ENCODE measurements at regions not wholly inside any gene's neighbourhood (a gene's known extent, or its start where the extent isn't known, plus 50 kb on each side); places are given as distances from the start of the nearest gene placed in this dataset.
"Not testable (repeated sequence)": the region's sequence is repeated elsewhere in the genome, so short reads cannot be mapped to it uniquely, and the experiment has no call there.

DNA sequence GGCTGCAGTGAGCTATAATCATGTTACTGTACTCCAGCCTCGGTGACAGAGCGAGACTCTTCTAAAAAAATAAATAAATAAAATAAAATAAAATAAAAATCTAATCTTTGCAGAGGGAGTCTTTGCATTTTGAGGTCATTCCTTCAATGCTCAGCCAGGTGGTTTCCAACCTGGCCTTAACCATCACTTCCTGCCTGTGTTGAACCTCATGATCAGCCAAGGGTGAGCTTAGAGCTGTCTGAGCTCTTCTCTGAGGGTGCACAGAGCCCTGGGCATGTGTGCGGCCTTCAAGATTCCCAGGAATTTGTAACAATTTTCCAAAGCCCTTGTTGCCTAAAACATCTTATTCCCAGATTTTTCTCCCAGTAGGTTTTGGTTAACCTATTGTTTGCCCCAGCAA is 94.3 kb downstream of the KCNJ12 start:
- DNase-seq = not testable (repeated sequence)

DNA sequence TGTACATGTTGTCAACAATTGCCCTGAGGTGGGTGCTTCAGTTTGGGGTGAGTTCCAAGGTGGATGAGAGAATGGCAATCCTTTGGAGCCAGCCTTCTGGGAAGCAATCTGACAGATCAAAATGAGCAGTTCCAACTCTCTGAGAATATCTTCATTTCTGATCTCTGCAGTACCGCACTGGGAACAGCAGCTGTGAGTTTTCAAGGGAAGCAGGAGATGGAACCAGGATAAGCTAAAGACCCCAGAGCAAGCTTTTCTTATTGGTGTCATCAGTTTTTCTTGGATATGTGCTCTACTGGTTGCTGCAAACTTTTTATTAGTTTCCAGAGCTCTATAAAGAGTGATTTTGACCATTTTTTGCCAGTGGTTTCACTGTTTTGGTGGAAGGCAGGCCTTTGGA is 94.7 kb downstream of the KCNJ12 start:
- DNase-seq = no peak

DNA sequence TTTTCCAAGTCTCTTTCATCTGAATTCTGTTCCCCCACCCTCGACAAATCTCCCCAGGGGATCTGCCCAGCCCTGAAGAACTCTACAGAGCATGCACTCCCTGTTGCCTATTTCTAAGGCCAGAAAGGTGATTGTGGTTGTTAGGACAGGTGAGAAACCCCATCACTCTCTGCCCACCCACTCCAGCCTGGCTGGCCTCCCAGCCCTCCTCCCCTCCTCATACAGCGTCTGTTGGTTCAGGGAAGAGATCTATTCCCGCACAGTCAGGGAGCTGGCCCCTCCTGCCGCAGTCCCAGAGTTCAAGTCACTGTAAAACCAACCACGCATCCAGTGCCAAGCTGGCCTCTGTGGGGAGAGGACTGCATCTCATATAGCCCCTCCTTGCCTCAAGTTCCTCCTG is 98.7 kb downstream of the KCNJ12 start:
- DNase-seq = no peak

DNA sequence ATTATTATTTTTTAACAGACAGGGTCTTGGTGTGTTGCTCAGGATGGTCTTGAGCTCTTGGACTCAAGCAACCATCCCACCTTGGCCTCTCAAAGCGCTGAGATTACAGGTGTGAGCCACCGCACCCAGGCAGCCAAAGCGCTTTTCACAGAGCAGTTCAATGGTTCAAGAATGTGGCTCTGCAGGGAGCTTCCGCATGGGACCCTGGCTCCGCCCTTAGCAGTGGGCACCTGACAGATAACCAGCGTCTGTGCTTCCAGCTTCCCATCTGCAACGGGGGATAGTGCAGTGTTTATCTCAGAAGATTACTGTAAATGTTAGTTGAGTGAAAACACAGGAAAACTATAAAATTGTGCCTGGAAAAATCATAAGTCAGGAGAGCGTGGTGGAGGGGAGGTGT is 99.4 kb downstream of the KCNJ12 start:
- no peak for DNase-seq

DNA sequence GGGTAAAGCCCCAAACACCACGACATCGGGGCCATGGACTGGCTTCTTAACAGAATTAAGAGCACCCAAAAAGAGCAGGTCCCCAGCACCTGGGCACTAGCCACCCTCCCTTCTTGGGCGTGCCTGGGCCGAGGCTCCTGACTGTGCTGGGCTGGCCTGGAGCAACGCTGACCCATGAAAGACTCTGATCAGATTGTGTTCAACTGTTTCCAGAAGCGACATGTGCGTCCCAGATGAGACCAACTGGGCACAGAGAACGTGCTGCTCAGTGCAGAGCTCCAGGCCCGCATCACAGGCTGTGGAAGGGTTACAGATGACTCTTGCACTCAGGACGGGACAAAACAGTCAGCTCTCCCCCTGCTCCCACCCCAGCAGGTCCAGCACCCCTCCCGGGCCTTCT is 100.7 kb downstream of the KCNJ12 start:
- DNase-seq = no peak

DNA sequence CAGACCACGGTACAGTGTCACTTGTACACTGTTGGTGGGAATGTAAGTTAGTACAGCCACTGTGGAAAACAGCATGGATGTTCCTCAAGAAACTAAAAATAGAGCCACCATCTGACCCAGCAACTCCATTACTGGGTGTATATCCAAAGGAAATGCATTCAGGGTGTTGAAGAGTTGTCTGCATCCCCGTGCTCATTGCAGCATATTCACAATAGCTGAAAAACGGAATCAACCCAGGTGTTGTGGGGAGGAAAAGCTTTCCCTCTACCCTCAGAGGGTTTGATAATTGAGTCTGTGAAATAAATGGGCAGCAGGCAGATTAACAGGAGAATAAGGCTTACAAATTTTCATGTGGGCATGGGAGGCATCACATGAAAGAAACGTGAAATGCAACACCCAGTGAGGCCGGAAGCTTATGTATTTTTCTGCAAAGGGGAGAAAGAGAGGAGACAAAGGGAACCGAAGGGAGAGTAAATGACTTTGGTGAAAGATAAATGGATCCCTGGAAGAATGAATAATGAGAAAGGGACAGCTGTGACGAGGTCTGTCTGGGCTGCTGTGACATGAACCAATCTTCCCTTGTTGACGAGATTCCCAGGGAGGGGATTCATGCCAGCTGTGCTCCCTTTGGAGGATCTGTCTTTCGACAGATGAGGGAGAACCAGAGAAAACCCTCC is 106.2 kb downstream of the KCNJ12 start:
- DNase-seq = no peak

DNA sequence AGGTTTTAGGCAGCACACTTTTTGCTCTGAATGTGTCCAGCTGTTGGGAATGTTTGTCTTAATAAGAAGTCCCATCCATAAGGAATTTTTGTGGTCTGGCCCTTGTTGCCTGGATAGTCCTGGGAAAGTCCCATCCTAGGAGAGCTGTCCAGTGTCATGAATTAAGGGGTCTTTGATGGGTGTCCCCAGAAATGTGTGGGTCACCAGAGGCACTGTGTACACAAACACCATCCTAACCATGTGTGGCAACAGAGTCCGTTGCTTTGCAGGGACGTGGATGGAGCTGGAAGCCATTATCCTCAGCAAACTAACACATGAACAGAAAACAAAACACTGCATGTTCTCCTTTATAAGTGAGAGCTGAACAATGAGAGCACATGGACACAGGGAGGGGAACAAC is 111.9 kb downstream of the KCNJ12 start:
- DNase-seq = not testable (repeated sequence)

DNA sequence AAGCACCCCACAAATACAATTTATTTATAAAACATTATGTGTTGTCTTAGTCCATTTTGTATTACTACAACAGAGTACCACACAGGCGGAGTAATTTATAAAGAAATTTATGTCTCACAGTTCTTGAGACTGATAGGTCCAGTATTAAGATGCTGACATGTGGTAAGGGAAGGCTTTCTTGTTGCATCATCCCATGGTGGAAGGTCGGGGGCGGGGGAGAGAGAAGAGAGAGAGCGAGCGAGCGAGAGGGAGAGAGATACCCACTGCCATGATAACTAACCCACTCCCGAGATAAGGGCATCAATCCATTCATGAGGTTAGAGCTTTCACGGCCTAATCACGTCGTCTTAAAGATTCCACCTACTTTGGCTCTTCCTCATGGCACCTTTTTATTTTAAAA is 117.8 kb downstream of the KCNJ12 start:
- no peak for DNase-seq

DNA sequence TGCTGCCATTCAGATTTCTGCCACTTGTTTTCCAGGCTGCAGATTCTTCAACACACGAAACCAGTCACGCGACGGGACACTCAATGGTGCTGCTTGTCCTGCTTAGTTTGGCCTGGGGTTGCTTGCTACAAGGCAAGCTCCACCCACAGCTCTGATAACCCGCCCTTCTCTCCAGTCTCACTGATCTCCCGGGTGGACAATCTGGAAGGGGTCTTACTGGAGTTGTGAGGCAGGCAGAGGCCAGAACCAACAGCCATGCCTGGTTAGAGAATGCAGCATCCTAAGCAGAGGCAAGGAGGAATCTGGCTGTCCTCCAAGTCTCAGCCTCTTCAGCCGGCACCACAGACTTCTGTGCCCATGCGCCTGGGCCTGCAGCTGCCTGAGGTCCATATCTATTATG is 119.1 kb downstream of the KCNJ12 start:
- DNase-seq = no peak

DNA sequence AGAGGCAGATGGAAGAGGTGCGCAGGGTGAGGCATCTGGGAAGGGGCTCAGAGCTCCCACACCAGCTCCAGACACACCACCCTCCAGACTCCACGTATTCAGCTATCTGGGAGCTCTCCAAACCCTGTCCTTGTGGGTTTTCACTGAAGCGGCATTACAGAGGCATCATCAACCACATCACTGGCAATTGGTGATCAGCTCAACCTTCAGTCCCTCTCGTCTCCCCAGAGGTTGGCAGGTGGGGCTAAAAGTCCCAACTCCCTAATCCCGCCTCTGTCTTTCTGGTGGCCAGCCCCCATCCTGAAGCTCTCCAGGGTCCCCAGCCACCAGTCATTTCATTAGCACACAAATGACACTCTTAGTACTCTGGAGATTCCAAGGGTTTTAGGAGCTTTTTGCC is 123.9 kb downstream of the KCNJ12 start:
- no peak for DNase-seq

DNA sequence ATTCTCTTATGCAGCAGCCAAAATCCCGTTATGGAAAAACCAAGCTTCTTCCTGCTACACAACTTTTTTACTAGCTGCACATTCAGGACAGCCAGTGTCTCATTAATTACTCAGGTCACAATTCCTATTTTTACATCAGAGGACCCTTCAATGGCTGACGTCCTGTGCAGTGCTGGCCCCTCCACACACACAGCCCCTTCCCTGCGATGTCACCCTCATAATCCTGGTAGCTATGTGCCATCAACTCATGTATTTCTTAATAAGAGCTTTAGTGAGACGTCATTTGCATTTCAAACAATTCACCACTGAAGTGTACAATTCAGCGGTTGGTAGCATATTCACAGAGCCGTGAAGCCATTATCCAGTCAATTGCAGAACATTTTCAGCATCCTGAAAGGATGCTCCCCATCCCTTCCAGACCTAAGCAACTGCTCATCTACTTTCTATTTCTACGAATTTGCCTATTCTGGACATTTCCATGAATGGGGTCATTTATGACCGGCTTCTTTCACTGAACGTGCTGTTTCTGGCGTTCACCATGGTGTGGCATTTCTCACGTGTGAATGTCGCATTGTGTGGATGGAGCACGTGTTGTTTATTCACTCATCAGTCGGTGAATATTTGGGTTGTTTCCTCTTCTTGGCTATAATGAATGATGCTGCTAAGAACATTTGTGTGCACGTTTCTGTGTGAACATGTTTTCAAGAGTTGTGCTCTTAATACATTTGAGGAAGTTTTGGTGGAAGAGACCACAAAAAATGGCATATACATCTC is 126.0 kb downstream of the KCNJ12 start:
- DNase-seq = not testable (repeated sequence)

DNA sequence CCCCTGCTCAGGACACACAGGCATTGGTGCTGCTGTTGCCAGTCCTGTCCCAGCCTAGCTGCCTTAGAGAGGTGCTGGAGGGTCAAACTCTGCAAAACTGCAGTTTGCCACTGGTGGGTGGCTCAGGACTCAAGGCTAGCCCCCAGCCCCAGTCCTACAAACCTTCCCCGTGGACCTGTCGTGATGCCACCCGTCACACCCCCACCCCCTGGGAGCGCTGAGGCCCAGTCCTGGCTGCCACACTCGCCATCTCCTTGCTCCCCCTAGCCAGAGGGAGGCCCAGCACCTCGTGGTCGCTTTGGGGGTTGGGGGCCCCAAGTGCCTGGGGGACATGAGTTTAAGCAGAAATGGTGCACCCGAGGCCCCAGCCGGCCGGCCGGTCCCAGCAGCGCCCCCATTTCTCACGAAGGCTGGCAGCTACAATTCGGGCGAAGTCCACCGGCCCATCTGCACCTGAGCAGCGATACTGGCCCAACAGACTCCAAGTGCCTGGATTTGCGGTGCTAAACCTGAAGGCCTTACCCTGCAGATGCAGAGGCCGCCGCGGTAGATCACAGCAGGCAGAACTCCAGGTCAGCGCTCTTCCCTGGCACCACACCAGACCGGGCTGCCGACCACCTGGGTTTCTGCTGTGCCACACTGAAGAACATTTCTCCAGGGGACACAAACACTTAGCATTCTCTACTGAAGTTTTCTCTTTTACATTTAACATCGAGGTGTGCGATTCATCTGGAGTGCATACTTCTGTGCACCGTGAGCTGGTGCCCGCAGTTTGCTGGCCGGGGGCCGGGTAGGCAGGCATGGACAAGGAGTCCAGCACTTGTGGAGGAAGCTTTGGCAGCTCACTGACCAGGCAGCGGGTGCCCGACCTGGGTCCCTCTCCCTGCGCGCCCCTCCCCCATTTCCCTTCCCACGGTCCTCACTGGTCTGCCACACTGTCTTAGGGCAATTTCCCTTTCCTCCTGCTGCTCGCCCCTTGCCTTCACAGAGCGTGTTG is 130.0 kb downstream of the KCNJ12 start:
- DNase-seq = no peak

DNA sequence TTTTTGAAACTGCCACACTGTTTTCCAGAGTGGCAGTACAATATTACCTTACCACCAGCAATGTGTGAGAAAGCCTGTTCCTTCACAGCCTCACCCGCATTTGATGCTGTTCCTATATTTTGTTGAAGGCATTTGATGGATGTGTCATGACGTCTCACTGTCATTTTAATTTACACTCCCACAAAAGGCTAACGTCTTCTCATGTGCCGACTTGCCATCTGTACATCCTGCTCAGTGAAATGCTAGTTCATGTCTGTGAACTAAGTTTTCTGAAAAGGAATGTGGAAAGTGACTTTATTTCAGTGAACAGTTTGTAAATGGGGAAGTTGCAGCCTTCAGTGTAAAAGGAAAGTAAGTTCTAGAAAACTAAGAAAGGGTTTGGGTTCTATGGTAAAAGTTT is 131.6 kb downstream of the KCNJ12 start:
- DNase-seq = not testable (repeated sequence)

DNA sequence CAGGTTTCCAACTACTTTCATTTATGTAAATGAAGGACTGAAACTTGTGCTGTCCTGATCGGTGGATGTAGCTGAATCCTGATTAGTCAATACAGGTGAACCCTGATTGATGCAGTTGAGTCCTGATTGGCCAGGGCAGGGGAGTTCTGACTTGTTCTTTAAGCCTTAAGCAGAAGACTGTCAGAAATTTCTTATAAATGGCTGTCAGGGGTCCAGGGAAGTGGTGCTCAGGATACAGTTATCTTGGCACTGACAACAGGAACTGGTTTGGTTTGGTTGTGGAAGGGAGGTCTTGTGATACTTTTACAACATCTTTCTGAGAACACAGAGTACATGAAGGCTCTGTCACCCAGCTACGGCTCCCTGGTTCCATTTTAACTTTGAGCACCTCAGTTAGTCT is 132.1 kb downstream of the KCNJ12 start:
- DNase-seq = no peak

DNA sequence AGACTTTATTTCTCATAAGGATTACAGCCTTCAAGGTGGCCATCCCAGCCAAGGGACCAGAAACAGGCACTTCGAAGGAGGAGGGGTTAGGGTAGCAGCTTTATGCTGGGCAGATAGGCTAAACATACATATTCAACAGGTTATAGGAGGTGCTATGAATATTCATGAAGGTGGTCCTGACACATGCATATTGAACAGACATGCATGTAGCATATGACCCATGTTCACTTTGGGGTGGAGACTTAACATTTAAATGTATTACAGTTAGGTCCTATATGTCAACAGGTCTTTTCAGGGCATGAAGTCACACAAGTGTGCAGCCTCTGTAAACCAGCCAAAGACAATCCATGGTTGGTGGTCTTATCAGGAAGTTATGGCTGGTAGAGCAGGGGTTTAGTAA is 133.2 kb downstream of the KCNJ12 start:
- not testable (repeated sequence) for DNase-seq

DNA sequence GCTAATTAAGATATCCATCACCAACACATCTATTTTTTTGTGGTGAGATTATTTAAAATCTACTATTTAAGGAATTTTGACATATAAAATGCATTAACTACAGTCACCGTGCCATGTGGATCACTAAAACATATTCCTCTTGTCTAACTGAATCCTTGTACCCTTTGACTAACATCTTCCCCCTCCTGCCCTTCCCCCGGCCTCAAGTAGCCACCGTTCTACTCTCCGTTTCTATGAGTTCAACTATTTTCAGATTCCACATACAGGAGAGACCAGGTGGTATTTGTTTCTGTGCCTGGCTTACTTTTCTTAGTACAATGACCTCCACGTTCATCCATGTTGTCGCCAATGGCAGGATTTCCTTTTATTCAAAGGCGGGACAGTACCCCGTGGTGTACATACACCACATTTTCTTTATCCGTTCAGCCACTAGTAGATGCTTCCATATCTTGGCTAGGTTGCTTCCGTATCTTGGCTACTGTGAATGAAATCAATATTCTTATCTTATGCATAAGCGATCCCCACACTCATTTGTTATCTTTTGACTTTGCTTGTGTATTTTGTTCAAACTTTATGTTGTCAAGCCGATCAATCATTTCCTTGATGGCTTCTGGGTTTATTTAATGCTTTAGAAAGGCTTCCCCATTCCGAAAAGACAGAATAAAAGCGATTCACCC is 134.7 kb downstream of the KCNJ12 start:
- DNase-seq = peak; percentile 17

DNA sequence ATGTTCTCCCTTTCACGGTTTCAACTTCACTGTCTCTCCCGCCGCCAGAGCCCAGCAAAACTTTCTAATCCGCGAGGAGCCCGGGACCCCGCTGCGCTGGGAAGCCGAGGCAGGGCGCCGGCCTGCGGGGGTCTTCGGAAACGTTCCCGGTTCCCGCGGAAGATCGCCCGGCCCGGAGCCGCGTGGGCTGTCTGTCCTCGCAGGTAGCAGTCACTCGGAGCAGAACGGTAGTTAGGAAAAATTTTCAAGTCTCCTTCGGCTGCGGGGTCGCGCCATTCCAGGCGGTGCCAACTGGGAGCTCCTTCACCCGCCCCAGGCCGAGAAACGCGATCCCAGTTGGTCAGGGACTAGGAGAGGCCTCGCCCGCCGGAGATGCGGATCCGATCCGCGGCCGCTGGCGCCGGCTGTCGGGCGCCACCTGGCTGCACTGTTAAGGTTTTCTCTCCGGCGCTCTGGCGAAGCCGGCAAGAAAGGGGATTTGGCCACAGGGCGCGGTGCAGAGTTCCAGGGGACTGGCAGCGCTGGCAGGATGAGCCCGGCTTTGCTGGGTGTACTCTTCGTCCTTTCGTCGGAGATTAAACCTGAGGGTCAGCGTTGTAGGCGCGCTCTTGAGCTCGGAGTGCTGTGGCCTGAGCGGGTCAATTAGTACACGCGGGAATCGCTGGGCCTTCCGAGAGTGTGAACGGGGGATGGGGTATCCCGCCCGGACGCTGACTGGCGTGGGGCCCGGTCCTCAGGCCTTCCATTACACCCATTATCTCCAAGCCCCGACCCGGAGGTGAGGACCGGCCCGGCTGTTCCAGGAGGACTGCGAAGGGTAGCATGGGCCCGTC is 135.4 kb downstream of the KCNJ12 start:
- peak; percentile 83 for DNase-seq

DNA sequence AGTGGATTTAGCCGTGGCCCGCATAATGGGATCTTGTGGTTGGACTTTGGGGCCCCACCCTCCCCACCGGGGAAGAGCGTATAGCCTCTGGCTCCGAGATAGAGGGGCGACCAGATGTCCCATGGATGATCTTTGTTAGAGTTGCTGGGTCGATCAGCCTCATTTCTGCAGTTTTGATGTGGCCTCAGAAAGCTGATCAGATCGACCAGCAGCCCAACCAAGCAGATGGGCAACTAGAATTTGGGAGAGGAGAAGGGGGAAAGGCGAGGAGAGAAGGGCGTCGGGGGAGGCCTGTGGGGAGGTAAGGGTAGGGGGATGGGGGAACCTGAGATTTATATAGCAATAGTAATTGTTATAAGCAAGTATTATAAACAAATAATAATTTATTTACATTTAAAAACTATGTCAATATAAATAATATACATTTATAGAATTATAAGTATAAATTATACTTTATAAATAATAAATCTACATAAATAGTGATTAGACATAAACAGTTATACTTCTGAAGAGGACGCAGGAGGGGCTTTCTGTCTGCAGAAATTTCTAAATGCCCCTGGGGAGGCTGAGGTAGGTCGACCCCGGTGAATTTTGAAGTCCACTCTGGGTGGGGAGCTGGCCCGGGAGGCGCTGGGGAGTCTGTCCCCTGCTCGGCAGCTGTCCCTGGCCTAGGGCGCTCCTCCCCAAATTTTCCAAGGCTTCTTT is 136.3 kb downstream of the KCNJ12 start:
- no peak for DNase-seq

DNA sequence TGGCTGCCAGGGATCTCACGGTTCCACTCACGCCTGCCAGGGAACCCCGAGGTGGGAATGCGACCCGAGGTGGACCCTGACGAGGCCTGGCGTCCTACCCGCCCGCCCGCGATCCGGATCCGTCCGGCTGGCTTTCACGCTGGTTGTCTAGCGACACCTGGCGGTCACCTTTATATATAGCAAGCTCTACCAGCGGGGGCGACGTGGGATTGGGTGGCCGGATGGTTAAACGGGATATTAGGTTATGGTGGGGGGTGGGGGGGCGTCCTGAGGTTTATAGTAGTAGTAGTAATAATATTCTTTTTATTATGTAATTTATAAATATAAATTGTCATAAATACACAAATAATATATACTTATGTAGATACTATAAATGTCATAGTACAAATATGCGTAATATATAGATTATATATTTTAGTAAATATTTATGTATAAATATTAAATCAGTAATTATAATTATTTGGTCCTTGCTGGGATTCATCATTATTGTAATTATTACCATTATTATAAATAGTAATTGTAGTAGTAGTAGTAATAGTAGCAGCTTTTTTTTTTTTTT is 136.9 kb downstream of the KCNJ12 start:
- DNase-seq = peak; percentile 76

DNA sequence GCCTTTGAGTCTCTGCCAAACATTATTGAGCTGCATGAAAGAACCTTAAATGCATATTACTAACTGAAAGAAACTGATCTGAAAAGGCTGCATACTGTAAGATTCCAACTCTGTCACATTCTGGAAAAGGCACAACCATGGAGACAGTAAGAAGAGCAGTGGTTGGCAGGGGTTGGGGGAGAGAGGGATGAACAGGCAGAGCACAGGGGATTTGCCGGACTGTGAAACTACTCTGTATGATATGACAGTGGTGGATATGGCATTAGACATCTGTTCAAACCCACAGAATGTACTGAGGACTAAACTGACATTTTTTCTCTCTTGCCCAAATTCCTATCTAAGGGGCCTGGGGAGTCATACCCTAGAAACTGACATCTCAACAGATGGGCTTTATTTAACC is 138.4 kb downstream of the KCNJ12 start:
- not testable (repeated sequence) for DNase-seq
